ENCODE measurements at regions not wholly inside any gene's neighbourhood (a gene's known extent, or its start where the extent isn't known, plus 50 kb on each side); places are given as distances from the start of the nearest gene placed in this dataset.
A peak's percentile ranks its signal among the peaks of the same experiment; 100 is the strongest.

DNA sequence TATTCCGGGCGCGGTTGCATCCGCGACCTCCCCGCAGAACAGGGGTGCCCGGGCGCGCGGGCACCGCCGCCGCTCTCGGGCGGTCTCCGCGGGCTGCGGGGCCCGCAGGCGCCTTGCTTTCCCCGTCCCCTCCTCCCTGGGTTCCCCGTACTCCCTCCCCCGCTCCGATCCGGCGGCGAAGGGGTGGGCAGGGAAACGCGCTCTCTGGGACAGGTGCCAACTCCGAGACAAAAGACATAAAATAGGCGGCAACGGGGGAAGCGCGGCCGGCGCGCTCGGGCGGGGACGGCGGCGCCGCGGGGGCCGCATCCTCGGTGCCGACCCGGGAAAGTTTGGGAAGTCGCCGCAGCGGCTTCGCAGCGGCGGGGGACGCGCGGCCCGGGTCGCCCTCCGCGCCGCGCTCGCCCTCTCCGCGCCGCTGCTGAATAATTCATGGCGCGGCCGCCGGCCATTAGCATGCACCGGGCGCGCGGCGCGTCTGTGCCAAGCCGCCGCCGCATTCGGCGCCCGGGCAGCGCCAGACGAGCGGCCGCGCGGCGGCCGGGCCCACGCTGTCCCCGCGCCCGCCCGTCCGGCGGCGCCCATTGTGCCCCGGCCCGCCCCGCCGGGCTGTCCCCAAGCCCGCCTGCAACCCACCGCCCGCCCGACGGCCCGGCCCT, 78.7 kb upstream of the PPARA start:
- peak; percentile 90 for DNase-seq
- TF ChIP-seq RAD21 (IDR thresholded peaks at IDR 0.05; ENCODE audit: low read length) = no peak
- peak; percentile 71; the same call in 1 of the 2 replicates for TF ChIP-seq MAZ (IDR thresholded peaks at IDR 0.05; ENCODE audit: borderline replicate concordance, low read depth, low read length)
- Histone ChIP-seq H3K27me3 (ENCODE audit: control insufficient read depth, insufficient read depth, low read length) (no peaks in the 10 kb centered on the region), H2BK5ac (ENCODE audit: low read depth, low read length, poor library complexity, severe bottlenecking) (peak overlapping the region; percentile 92), H3K79me1 (ENCODE audit: low read depth in 1 of 2, low read length in 2 of 2) (peaks cover 9 to 32% of the 10 kb centered on the region in 2 experiments), H2AK5ac (ENCODE audit: low read depth, low read length) (no peak overlapping the region), H4K91ac (ENCODE audit: insufficient read depth, low read depth, low read length) (peak overlapping the region; percentile 86; the same call in 1 of the 2 replicates), H3K14ac (replicated peaks; ENCODE audit: low read depth, low read length) (no peak overlapping the region), H2BK15ac (ENCODE audit: low read depth, low read length) (no peak overlapping the region), H2BK20ac (ENCODE audit: low read depth, low read length) (no peak overlapping the region), H3K27ac (ENCODE audit: insufficient read depth, low read length) (peak overlapping the region; percentile 98), H3K9ac (ENCODE audit: low read depth, low read length) (peak overlapping the region; percentile 95), H4K20me1 (ENCODE audit: insufficient read depth, low read length) (peaks cover 37% of the 10 kb centered on the region), H3K4me1 (ENCODE audit: control insufficient read depth, insufficient read depth, low read length) (peaks cover 32% of the 10 kb centered on the region), H3K9me3 (ENCODE audit: control insufficient read depth, insufficient read depth, low read length) (no peaks in the 10 kb centered on the region), H4K8ac (ENCODE audit: low read depth in 2 of 2, low read length in 2 of 2) (peak overlapping the region in 1 of 2 experiments; percentile 35; a peak in 1 of 4 replicates), H2AFZ (replicated peaks; ENCODE audit: low read length, poor library complexity) (peak overlapping the region; percentile 86), H2AK9ac (replicated peaks; ENCODE audit: low read depth, low read length, poor library complexity) (peak overlapping the region; percentile 97), H3K18ac (ENCODE audit: low read depth, low read length) (no peak overlapping the region), H4K5ac (ENCODE audit: low read depth, low read length) (no peak overlapping the region), H3K36me3 (ENCODE audit: control insufficient read depth, insufficient read depth, low read length) (peaks cover 23% of the 10 kb centered on the region), H2BK120ac (ENCODE audit: low read depth, low read length) (no peak overlapping the region), H3K4me2 (ENCODE audit: low read depth, low read length) (no peak overlapping the region), H3K4me3 (ENCODE audit: insufficient read depth, low read depth, low read length) (peak overlapping the region; percentile 96), H3K23ac (ENCODE audit: low read depth, low read length) (no peak overlapping the region), H3K4ac (ENCODE audit: low read depth, low read length) (peak overlapping the region; percentile 82; the same call in 1 of the 2 replicates), H3K9me1 (ENCODE audit: insufficient read depth, low read length) (peaks cover 15% of the 10 kb centered on the region), H3K56ac (ENCODE audit: extremely low read depth, insufficient read depth, low read length) (no peak overlapping the region)
- intact Hi-C loops (cut with micrococcal nuclease) = loop anchor here (5.0 kb wide), 1 partner anchor 46 kb away; no protein-coding TSS in a partner anchor
- dilution Hi-C loops (cut with HindIII; ENCODE audit: low sequenced_read_pairs, unreplicated experiment) = no loop called here
- POLR2A ChIA-PET (ENCODE audit: unreplicated experiment) = no interaction called here
- no TSS peak for BruUV-seq (replicated peaks)
- in situ Hi-C loops (cut with MboI; ENCODE audit: low sequenced_read_pairs) = no loop called here
- 0% methylated on average over 70 of the region's 109 CpGs; no CpG with 5 or more reads in 1 of the 2 experiments for WGBS, 2 experiments (ENCODE audit: extremely low coverage in 2 of 2, insufficient read length in 1 of 2)
- CTCF ChIA-PET = no interaction called here
- peak; percentile 54 for ATAC-seq (ENCODE audit: low read depth)

All from IMR-90 (cell line).